Upper lobe of left lung (tissue), 6 donors: ENCODE measurements at regions not wholly inside any gene's neighbourhood (a gene's known extent, or its start where the extent isn't known, plus 50 kb on each side); places are given as distances from the start of the nearest gene placed in this dataset.

Experiments
- ATAC-seq, 2 donors: fragments of 200-7000 bp; cut with Tn5 transposase; one replicate each; pipeline ENCODE4 v1.9.1; 2022; ENCODE audit warnings: mild to moderate bottlenecking in 2 of 2, moderate library complexity in 2 of 2; ENCODE audit not compliant: low FRiP score in 2 of 2
- DNase-seq, 2 donors: peaks; one replicate each; pipeline ENCODE4 v3.0.0-alpha.2; 2019 to 2020
- H3K27ac ChIP-seq, 4 donors: fragments of 200-600 bp; sonication (generic); one replicate each; pipeline ENCODE4 v1.5.1; 2016 to 2019
- H3K27me3 ChIP-seq, 4 donors: fragments of 200-600 bp; sonication (generic); one replicate each; pipeline ENCODE4 v1.5.1; 2017 to 2019
- H3K36me3 ChIP-seq, 4 donors: fragments of 200-600 bp; sonication (generic); one replicate each; pipeline ENCODE4 v1.5.1; 2016 to 2019
- H3K4me1 ChIP-seq, 4 donors: fragments of 200-600 bp; sonication (generic); one replicate each; pipeline ENCODE4 v1.5.1; 2018 to 2019
- H3K4me3 ChIP-seq, 4 donors: fragments of 200-600 bp; sonication (generic); one replicate each; pipeline ENCODE4 v1.5.1; 2017 to 2019; ENCODE audit warnings: mild to moderate bottlenecking in 2 of 4, moderate library complexity in 1 of 4
- H3K9me3 ChIP-seq, 4 donors: fragments of 200-600 bp; sonication (generic); one replicate each; pipeline ENCODE4 v1.5.1; 2018 to 2019
- CTCF ChIP-seq, 6 experiments: fragments of 450-650 bp in 4 of 6; fragments of 200-600 bp in 2 of 6; sonication (generic) in 2 of 6; IDR thresholded peaks; one replicate each; pipeline ENCODE4 v1.5.1; 2016 to 2019; ENCODE audit warnings: antibody characterized with exemption in 6 of 6
- EP300 ChIP-seq, 4 donors: sonication (generic); formaldehyde crosslinking; IDR thresholded peaks; one replicate each; pipeline ENCODE4 v1.5.1; 2017; ENCODE audit warnings: antibody characterized with exemption in 4 of 4, control low read depth in 2 of 4
- POLR2A ChIP-seq, 4 donors: fragments of 450-650 bp; IDR thresholded peaks; one replicate each; pipeline ENCODE4 v1.5.1; 2016 to 2017; ENCODE audit warnings: antibody characterized with exemption in 4 of 4, mild to moderate bottlenecking in 2 of 4
- POLR2AphosphoS5 ChIP-seq, 2 donors: sonication (generic); formaldehyde crosslinking; IDR thresholded peaks; one replicate each; pipeline ENCODE4 v1.5.1; 2017; ENCODE audit warnings: antibody characterized with exemption in 2 of 2
- WGBS, 2 donors: methylation state at CpG; one replicate each; pipeline ENCODE4 v1.1.5; 2017 to 2018; 5-methylcytosine and 5-hydroxymethylcytosine counted together
- donor health status: DM: no; HTN: no; CAD: no; lungs with moderate emphysema.
- donor health status: DM: no; HTN: yes; CAD: no; lungs with severe emphysema.

DNA sequence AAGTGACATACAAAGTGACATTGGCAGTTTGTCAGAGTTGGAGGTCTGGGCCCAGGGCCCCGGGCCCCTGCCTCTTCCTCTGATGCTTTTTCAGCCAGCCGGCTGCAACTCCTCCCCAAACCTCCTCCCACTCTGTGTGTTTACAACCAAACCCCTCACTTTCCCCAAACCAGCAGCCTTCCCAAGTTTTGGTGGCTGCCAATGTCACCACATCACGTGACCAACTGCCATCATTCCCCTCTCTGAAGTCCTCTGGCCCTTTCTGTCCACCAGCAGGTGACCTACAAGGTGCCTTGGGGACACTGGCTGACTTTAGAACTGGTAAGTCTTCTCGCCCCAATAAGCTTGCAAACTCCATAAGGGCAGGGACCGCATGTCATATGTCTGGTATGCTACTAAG, 357.7 kb downstream of the BCOR start:
- no peak for ATAC-seq
- no peak for DNase-seq
- Histone ChIP-seq H3K27me3 (no peaks in the 10 kb centered on the region), H3K36me3 (no peaks in the 10 kb centered on the region), H3K4me1 (peaks cover 6 to 13% (median 11%) of the 10 kb centered on the region in 4 donors), H3K27ac (no peak overlapping the region), H3K4me3 (no peak overlapping the region), H3K9me3 (no peaks in the 10 kb centered on the region)
- 60 to 94% methylated on average over 5 of the region's 5 CpGs for WGBS, 2 donors
- TF ChIP-seq POLR2A (IDR thresholded peaks at IDR 0.05) = no peak
- TF ChIP-seq EP300 (IDR thresholded peaks at IDR 0.05) = no peak
- no peak for TF ChIP-seq POLR2AphosphoS5 (IDR thresholded peaks at IDR 0.05)
- TF ChIP-seq CTCF (IDR thresholded peaks at IDR 0.05) = no peak

DNA sequence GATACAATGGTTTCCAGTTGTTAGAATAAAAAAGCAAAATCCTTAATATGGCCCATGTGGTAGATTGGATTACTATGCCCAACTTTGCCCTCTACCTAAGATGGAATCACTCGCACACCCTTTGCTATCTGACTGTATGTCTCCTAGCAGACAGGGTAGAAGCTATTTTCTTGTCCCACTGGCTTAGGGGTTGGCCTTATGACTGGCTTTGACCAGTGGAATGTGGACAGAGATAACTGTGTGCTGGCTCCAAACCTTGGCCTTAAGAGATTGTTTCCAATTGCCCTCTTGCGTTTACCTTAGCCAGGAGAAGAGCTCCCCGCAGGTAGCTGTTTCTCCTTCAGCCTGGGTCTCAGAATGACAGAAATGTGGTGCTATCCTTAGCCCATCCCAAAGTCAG, 355.9 kb downstream of the BCOR start:
- Histone ChIP-seq H3K4me3 (no peak overlapping the region), H3K27me3 (no peaks in the 10 kb centered on the region), H3K4me1 (no peaks in the 10 kb centered on the region), H3K36me3 (no peaks in the 10 kb centered on the region), H3K27ac (no peak overlapping the region), H3K9me3 (no peaks in the 10 kb centered on the region)
- DNase-seq (no peak), ATAC-seq (no peak)
- WGBS, 2 donors = 95 to 96% methylated on average over 2 to 3 of the region's 3 CpGs
- TF ChIP-seq POLR2AphosphoS5 (IDR thresholded peaks at IDR 0.05) (no peak), POLR2A (IDR thresholded peaks at IDR 0.05) (no peak), CTCF (IDR thresholded peaks at IDR 0.05) (no peak), EP300 (IDR thresholded peaks at IDR 0.05) (no peak)

DNA sequence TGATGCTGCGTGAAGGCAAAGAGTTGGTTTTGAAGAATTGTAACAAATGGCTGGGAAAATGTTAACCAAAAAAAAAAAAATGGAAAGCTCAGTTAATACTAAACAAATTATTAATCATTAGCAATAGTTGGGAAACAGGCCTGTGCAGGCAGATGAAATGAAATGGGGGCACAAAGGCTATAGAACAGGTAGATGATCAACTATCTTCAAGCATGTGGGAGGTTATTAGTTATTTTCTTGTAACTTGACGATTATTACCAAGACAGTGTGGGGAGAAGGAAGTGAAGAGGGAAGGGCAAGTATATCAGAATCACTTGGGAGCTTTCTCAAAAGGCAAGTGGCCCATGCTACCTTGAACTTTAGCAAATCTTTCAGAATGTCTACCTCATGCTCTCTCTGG, 351.9 kb downstream of the BCOR start:
- WGBS, 2 donors = 81 to 87% methylated on average over 2 of the region's 2 CpGs
- no peak for ATAC-seq
- H3K9me3 ChIP-seq = no peaks in the 10 kb centered on the region

GRCh38 chrX:39749135-39749534, 348.6 kb downstream of the BCOR start:
- Histone ChIP-seq H3K4me1 (peaks cover 0 to 17% (median 2%) of the 10 kb centered on the region in 4 donors), H3K4me3 (no peak overlapping the region), H3K27ac (no peak overlapping the region), H3K9me3 (no peaks in the 10 kb centered on the region), H3K27me3 (no peaks in the 10 kb centered on the region), H3K36me3 (no peaks in the 10 kb centered on the region)
- ATAC-seq (no peak), DNase-seq (no peak)
- TF ChIP-seq POLR2AphosphoS5 (IDR thresholded peaks at IDR 0.05) = no peak
- no peak for TF ChIP-seq POLR2A (IDR thresholded peaks at IDR 0.05)
- no peak for TF ChIP-seq CTCF (IDR thresholded peaks at IDR 0.05)
- no peak for TF ChIP-seq EP300 (IDR thresholded peaks at IDR 0.05)
- WGBS, 2 donors = 55 to 60% methylated on average over 5 of the region's 5 CpGs

More for the DNA sequence above, 351.9 kb downstream of the BCOR start:
- H3K27ac ChIP-seq = no peak overlapping the region
- TF ChIP-seq POLR2A (IDR thresholded peaks at IDR 0.05) (no peak), CTCF (IDR thresholded peaks at IDR 0.05) (no peak), EP300 (IDR thresholded peaks at IDR 0.05) (no peak), POLR2AphosphoS5 (IDR thresholded peaks at IDR 0.05) (no peak)
- no peaks in the 10 kb centered on the region for H3K27me3 ChIP-seq
- DNase-seq = no peak
- H3K4me1 ChIP-seq = peaks cover 0 to 6% (median 0%) of the 10 kb centered on the region in 4 donors
- H3K4me3 ChIP-seq = no peak overlapping the region
- H3K36me3 ChIP-seq = no peaks in the 10 kb centered on the region

DNA sequence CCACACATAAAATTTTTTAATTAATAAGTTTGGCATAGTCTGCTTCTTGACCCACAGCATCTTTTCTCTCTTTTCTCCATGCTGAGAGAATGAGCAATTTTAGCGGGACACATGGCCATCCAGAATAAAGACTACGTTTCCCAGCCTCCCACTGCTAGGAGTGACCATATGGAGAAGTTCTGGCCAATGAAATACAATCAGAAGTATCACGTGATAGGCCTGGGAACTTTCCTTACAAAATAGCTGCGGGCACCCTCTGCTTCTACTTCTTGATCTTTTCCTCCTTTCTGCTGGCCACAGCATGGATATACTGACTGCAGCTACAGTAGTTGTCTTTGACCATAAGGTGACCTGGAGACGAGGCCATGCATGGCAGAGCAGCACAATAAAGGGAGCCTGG, 348.0 kb downstream of the BCOR start:
- H3K36me3 ChIP-seq = no peaks in the 10 kb centered on the region
- no peak for TF ChIP-seq CTCF (IDR thresholded peaks at IDR 0.05)
- no peak for TF ChIP-seq POLR2AphosphoS5 (IDR thresholded peaks at IDR 0.05)
- no peak for TF ChIP-seq POLR2A (IDR thresholded peaks at IDR 0.05)
- no peak for TF ChIP-seq EP300 (IDR thresholded peaks at IDR 0.05)
- no peak for ATAC-seq
- no peak overlapping the region for H3K4me3 ChIP-seq
- no peak for DNase-seq
- no peaks in the 10 kb centered on the region for H3K27me3 ChIP-seq
- H3K4me1 ChIP-seq = peaks cover 0 to 17% (median 2%) of the 10 kb centered on the region in 4 donors
- H3K27ac ChIP-seq = no peak overlapping the region
- no peaks in the 10 kb centered on the region for H3K9me3 ChIP-seq
- 61 to 76% methylated on average over 4 to 5 of the region's 5 CpGs for WGBS, 2 donors
